ENCODE measurements at regions not wholly inside any gene's neighbourhood (a gene's known extent, or its start where the extent isn't known, plus 50 kb on each side); places are given as distances from the start of the nearest gene placed in this dataset.

GRCh38 chr4:19496756-19497155, 754.9 kb upstream of the SLIT2 start:
- Histone ChIP-seq H3K4me3 (no peak overlapping the region), H3K4me1 (no peaks in the 10 kb centered on the region), H3K36me3 (no peaks in the 10 kb centered on the region), H3K27me3 (no peaks in the 10 kb centered on the region), H3K27ac (no peak overlapping the region), H3K9me3 (no peaks in the 10 kb centered on the region)
- in situ Hi-C loops (cut with MboI; ENCODE audit: low pct_ligation_motif_present in 1 of 4, low pct_unique_long_range_greater_than_20kb in 1 of 4, low sequenced_read_pairs in 3 of 4) (no loop called here), intact Hi-C loops (cut with DNase I; ENCODE audit: low total_unique reads) (no loop called here)
- DNase-seq: no peak
- TF ChIP-seq POLR2AphosphoS5 (IDR thresholded peaks at IDR 0.05) (no peak), POLR2A (IDR thresholded peaks at IDR 0.05) (no peak), EP300 (IDR thresholded peaks at IDR 0.05; ENCODE audit: low read depth) (no peak), CTCF (IDR thresholded peaks at IDR 0.05) (no peak)
- WGBS, 2 donors (ENCODE audit: low coverage in 1 of 2): 22 to 69% methylated on average over 1 to 2 of the region's 2 CpGs

GRCh38 chr4:19494961-19495360, 756.7 kb upstream of the SLIT2 start:
- H3K27me3 ChIP-seq: no peaks in the 10 kb centered on the region
- no peak overlapping the region for H3K27ac ChIP-seq
- H3K9me3 ChIP-seq: no peaks in the 10 kb centered on the region
- H3K4me1 ChIP-seq: no peaks in the 10 kb centered on the region
- in situ Hi-C loops (cut with MboI; ENCODE audit: low pct_ligation_motif_present in 1 of 4, low pct_unique_long_range_greater_than_20kb in 1 of 4, low sequenced_read_pairs in 3 of 4): no loop called here
- TF ChIP-seq CTCF (IDR thresholded peaks at IDR 0.05) (no peak), EP300 (IDR thresholded peaks at IDR 0.05; ENCODE audit: low read depth) (no peak)
- intact Hi-C loops (cut with DNase I; ENCODE audit: low total_unique reads): no loop called here
- H3K4me3 ChIP-seq: no peak overlapping the region
- no peak for DNase-seq
- H3K36me3 ChIP-seq: no peaks in the 10 kb centered on the region

DNA sequence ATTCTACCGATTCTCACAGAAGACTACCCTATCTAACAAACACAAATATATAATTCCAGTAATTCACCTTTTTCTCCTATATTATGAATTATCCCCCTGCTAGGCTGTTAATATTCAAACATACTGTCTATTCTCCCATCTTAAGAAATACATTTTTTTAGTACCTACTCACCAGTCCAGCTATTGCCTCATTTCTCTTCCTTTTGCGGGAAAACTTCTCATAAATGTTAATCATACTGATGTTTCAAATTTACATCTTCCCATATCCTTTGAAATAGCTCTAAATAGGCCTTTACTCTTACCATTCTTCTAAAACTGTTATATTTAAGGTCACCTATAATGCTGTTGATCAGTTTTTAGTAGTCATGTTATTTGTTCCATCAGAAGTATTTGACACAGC, 759.1 kb upstream of the SLIT2 start:
- 84 to 92% methylated on average over 2 of the region's 2 CpGs for WGBS, 2 donors (ENCODE audit: low coverage in 1 of 2)
- intact Hi-C loops (cut with DNase I; ENCODE audit: low total_unique reads) (no loop called here), in situ Hi-C loops (cut with MboI; ENCODE audit: low pct_ligation_motif_present in 1 of 4, low pct_unique_long_range_greater_than_20kb in 1 of 4, low sequenced_read_pairs in 3 of 4) (no loop called here)
- Histone ChIP-seq H3K27me3 (no peaks in the 10 kb centered on the region), H3K4me1 (no peaks in the 10 kb centered on the region), H3K27ac (no peak overlapping the region), H3K9me3 (no peaks in the 10 kb centered on the region), H3K4me3 (no peak overlapping the region), H3K36me3 (no peaks in the 10 kb centered on the region)
- TF ChIP-seq POLR2A (IDR thresholded peaks at IDR 0.05) (no peak), POLR2AphosphoS5 (IDR thresholded peaks at IDR 0.05) (no peak), CTCF (IDR thresholded peaks at IDR 0.05) (no peak), EP300 (IDR thresholded peaks at IDR 0.05; ENCODE audit: low read depth) (no peak)
- DNase-seq: no peak

DNA sequence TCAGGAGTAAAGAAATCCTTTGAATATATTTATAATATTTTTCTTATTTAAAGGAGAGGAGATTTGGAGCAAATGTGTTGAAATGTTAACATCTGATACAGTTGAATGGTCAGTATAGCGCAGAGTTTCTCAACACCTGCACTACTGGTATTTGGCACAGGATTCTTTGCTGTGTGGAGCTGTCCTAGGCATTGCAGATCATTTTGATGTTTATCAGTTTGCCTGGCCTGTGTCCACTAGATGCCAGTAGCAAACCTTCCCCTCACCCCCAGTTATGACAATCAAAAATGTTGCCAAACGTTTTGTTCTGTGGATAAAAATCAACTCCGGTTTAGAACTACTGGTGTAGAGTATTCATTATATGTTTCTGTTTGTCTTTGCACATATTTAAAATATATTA, 765.3 kb upstream of the SLIT2 start:
- no peak for TF ChIP-seq EP300 (IDR thresholded peaks at IDR 0.05; ENCODE audit: low read depth)
- no peak for TF ChIP-seq CTCF (IDR thresholded peaks at IDR 0.05)
- no peak for TF ChIP-seq POLR2AphosphoS5 (IDR thresholded peaks at IDR 0.05)
- intact Hi-C loops (cut with DNase I; ENCODE audit: low total_unique reads): no loop called here
- in situ Hi-C loops (cut with MboI; ENCODE audit: low pct_ligation_motif_present in 1 of 4, low pct_unique_long_range_greater_than_20kb in 1 of 4, low sequenced_read_pairs in 3 of 4): no loop called here

More for the DNA sequence above, 765.3 kb upstream of the SLIT2 start:
- Histone ChIP-seq H3K4me3 (no peak overlapping the region), H3K27me3 (no peaks in the 10 kb centered on the region), H3K27ac (no peak overlapping the region), H3K9me3 (no peaks in the 10 kb centered on the region), H3K4me1 (no peaks in the 10 kb centered on the region), H3K36me3 (no peaks in the 10 kb centered on the region)
- 43 to 53% methylated on average over 3 of the region's 3 CpGs for WGBS, 2 donors (ENCODE audit: low coverage in 1 of 2)
- DNase-seq: no peak

Measured in transverse colon (tissue), 4 donors.